PC-9 (cell line): ENCODE measurements at regions not wholly inside any gene's neighbourhood (a gene's known extent, or its start where the extent isn't known, plus 50 kb on each side); places are given as distances from the start of the nearest gene placed in this dataset.

Source experiments
- BruUV-seq: library from RNA; stranded (reverse); fragments of 400-500 nt; replicated peaks from 2 replicates; lab custom pipeline; 2021; lab: Mats Ljungman, UMichigan
- CTCF ChIA-PET: fragments of 300-600 bp; sonication (Branson Sonifier 250); formaldehyde crosslinking; loops from one replicate; lab custom pipeline; 2022; ENCODE audit warnings: antibody characterized with exemption; lab: Charles Lee
- POLR2A ChIA-PET: fragments of 300-600 bp; sonication (Branson Sonifier 250); formaldehyde crosslinking; loops from one replicate; lab custom pipeline; 2022; ENCODE audit warnings: antibody characterized with exemption; ENCODE audit not compliant: unreplicated experiment; lab: Charles Lee
- DNase-seq, 2 experiments: peaks; one replicate each; pipeline versions ENCODE4 v3.0.0 to v3.0.0-alpha.2; 2015 to 2022; ENCODE audit warnings: mixed read lengths in 1 of 2
- H2AFZ ChIP-seq: fragments of 200-600 bp; sonication (generic); 2 replicates; pipeline ENCODE4 v1.8.1; 2017; ENCODE audit warnings: antibody characterized with exemption
- H3F3A ChIP-seq: fragments of 200-600 bp; sonication (generic); 2 replicates; pipeline ENCODE4 v1.8.1; 2017; ENCODE audit warnings: antibody characterized with exemption, mild to moderate bottlenecking, low read depth; ENCODE audit not compliant: insufficient read depth
- H3K27ac ChIP-seq: fragments of 200-600 bp; sonication (generic); 2 replicates; pipeline ENCODE4 v1.6.1; 2016; ENCODE audit warnings: mixed run types
- H3K27me3 ChIP-seq: fragments of 200-600 bp; sonication (generic); 2 replicates; pipeline ENCODE4 v1.6.1; 2016; ENCODE audit warnings: low read depth, mixed run types; ENCODE audit not compliant: insufficient read depth
- H3K36me3 ChIP-seq: fragments of 200-600 bp; sonication (generic); 2 replicates; pipeline ENCODE4 v1.6.1; 2016; ENCODE audit warnings: low read depth, mixed run types
- H3K4me1 ChIP-seq: fragments of 200-600 bp; sonication (generic); replicated peaks from 2 replicates; pipeline ENCODE4 v1.6.1; 2016; ENCODE audit warnings: mixed run types; ENCODE audit not compliant: insufficient read depth
- H3K4me2 ChIP-seq: fragments of 200-600 bp; sonication (generic); 2 replicates; pipeline ENCODE4 v1.6.1; 2017; ENCODE audit warnings: mixed run types
- H3K4me3 ChIP-seq: fragments of 200-600 bp; sonication (generic); 2 replicates; pipeline ENCODE4 v1.6.1; 2016; ENCODE audit warnings: mixed run types
- H3K79me2 ChIP-seq: fragments of 200-600 bp; sonication (generic); 2 replicates; pipeline ENCODE4 v1.6.1; 2017; ENCODE audit warnings: low read depth, mixed run types
- H3K9me2 ChIP-seq: fragments of 200-600 bp; sonication (generic); 2 replicates; pipeline ENCODE4 v1.8.1; 2017; ENCODE audit warnings: mild to moderate bottlenecking; ENCODE audit not compliant: insufficient read depth
- H3K9me3 ChIP-seq: fragments of 200-600 bp; sonication (generic); 2 replicates; pipeline ENCODE4 v1.8.1; 2016; ENCODE audit warnings: low read depth; ENCODE audit not compliant: insufficient read depth
- H4K20me1 ChIP-seq: fragments of 200-600 bp; sonication (generic); 2 replicates; pipeline ENCODE4 v1.8.1; 2017; ENCODE audit not compliant: insufficient read depth
- EZH2 ChIP-seq: fragments of 200-600 bp; sonication (generic); IDR thresholded peaks from 2 replicates; pipeline ENCODE4 v1.8.0; 2017; ENCODE audit warnings: antibody characterized with exemption, low read depth
- intact Hi-C: fragments of 100-400 bp; cut with micrococcal nuclease; formaldehyde crosslinking; loops from one replicate; pipeline ENCODE4 v1.10.0; 2022; ENCODE audit not compliant: unreplicated experiment
- TF ChIP-seq, protein P1 (sequence below): fragments of 200-600 bp; sonication (generic); conservative IDR thresholded peaks from 2 replicates; pipeline ENCODE4 v1.6.1; 2017; ENCODE audit warnings: mixed run types, antibody characterized with exemption, mild to moderate bottlenecking, moderate library complexity

DNA sequence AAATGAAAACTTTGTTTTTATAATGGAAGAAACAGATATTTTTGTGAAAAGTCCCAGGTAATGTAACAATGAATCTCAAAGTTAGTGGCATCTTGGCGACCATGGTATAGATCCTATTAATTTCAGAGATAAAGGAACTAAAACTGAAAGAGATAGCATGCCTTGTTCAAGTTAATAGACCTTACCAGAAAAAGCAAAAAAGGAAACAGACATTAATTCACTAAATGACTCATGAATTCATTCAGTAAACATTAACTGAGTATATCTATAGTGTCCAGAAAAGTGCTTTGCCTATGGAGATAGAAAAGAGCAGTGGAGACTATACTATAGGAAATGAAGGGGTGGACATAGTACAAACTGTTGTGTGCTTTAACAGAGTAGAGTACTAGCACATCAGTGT lies 763.3 kb downstream of the TRIB2 start:
- Histone ChIP-seq H3F3A (no peaks in the 10 kb centered on the region), H3K27me3 (no peaks in the 10 kb centered on the region), H3K4me1 (no peaks in the 10 kb centered on the region), H3K36me3 (no peaks in the 10 kb centered on the region), H3K4me2 (no peak overlapping the region), H4K20me1 (no peaks in the 10 kb centered on the region), H3K79me2 (no peaks in the 10 kb centered on the region), H2AFZ (no peak overlapping the region), H3K9me2 (no peaks in the 10 kb centered on the region), H3K4me3 (no peak overlapping the region), H3K9me3 (no peaks in the 10 kb centered on the region), H3K27ac (no peak overlapping the region)
- TF ChIP-seq EZH2 = no peak
- TF ChIP-seq, protein P1, sequence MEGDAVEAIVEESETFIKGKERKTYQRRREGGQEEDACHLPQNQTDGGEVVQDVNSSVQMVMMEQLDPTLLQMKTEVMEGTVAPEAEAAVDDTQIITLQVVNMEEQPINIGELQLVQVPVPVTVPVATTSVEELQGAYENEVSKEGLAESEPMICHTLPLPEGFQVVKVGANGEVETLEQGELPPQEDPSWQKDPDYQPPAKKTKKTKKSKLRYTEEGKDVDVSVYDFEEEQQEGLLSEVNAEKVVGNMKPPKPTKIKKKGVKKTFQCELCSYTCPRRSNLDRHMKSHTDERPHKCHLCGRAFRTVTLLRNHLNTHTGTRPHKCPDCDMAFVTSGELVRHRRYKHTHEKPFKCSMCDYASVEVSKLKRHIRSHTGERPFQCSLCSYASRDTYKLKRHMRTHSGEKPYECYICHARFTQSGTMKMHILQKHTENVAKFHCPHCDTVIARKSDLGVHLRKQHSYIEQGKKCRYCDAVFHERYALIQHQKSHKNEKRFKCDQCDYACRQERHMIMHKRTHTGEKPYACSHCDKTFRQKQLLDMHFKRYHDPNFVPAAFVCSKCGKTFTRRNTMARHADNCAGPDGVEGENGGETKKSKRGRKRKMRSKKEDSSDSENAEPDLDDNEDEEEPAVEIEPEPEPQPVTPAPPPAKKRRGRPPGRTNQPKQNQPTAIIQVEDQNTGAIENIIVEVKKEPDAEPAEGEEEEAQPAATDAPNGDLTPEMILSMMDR = no peak
- BruUV-seq = no TSS peak
- no peak for DNase-seq
- CTCF ChIA-PET = no interaction called here
- POLR2A ChIA-PET = no interaction called here
- intact Hi-C loops = no loop called here

DNA sequence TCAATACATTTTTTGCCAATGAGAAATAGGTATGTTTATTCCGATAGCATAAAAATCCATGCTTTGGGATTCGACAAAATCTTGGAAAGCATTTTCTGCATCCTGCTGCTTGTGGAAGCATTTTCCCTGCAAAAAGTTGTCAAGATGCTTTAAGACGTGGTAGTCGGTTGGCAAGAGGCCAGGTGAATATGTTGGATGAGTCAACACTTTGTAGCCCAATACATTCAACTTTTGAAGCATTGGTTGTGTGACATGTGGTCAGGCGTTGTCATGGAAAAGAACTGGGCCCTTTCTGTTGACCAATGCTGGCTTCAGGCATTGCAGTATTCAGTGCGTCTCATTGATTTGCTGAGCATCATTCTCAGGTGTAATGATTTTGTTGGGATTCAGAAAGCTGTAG lies 764.5 kb downstream of the TRIB2 start:
- no peaks in the 10 kb centered on the region for H3K4me1 ChIP-seq
- no peaks in the 10 kb centered on the region for H3K36me3 ChIP-seq
- intact Hi-C loops = no loop called here
- H4K20me1 ChIP-seq = no peaks in the 10 kb centered on the region
- ChIA-PET POLR2A (no interaction called here), CTCF (no interaction called here)
- BruUV-seq = no TSS peak
- TF ChIP-seq EZH2 = no peak
- no peak overlapping the region for H2AFZ ChIP-seq
- no peak overlapping the region for H3K4me2 ChIP-seq
- no peak overlapping the region for H3K27ac ChIP-seq
- DNase-seq = no peak
- H3F3A ChIP-seq = no peaks in the 10 kb centered on the region
- no peaks in the 10 kb centered on the region for H3K79me2 ChIP-seq
- no peaks in the 10 kb centered on the region for H3K27me3 ChIP-seq
- H3K4me3 ChIP-seq = no peak overlapping the region
- no peaks in the 10 kb centered on the region for H3K9me3 ChIP-seq
- H3K9me2 ChIP-seq = no peaks in the 10 kb centered on the region

DNA sequence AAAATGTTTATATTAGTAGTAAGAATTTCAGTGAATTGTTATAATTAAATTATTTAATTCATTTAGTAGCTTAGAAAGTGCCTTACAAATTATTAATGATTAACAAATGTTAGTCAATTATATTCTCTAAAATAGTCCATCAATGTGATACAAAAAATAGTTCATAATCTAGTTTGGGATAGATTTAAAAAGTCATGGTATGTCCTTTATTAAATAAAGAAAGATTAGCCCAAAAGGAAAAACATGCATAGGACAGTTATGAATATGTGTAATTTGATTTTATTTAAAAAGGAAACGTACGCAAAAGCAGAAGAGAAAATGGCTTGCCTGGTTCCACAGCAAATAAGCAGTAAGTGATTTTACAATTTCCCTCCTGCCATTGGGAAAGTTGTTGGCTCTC lies 768.5 kb downstream of the TRIB2 start:
- H4K20me1 ChIP-seq = no peaks in the 10 kb centered on the region
- H3K79me2 ChIP-seq = no peaks in the 10 kb centered on the region
- ChIA-PET CTCF (no interaction called here), POLR2A (no interaction called here)
- BruUV-seq = no TSS peak
- no peak overlapping the region for H3K4me3 ChIP-seq
- H3K27me3 ChIP-seq = no peaks in the 10 kb centered on the region
- intact Hi-C loops = no loop called here
- H3K9me3 ChIP-seq = no peaks in the 10 kb centered on the region; the same call in 1 of the 2 replicates
- H3F3A ChIP-seq = no peaks in the 10 kb centered on the region
- H3K4me2 ChIP-seq = no peak overlapping the region
- DNase-seq = no peak
- no peaks in the 10 kb centered on the region for H3K9me2 ChIP-seq
- TF ChIP-seq EZH2 = no peak
- TF ChIP-seq, protein P1 = no peak
- no peak overlapping the region for H3K27ac ChIP-seq
- no peak overlapping the region for H2AFZ ChIP-seq
- H3K36me3 ChIP-seq = no peaks in the 10 kb centered on the region
- H3K4me1 ChIP-seq = no peaks in the 10 kb centered on the region

- Histone ChIP-seq H2AFZ (no peak overlapping the region), H3K4me2 (no peak overlapping the region), H3K9me2 (no peaks in the 10 kb centered on the region), H3F3A (no peaks in the 10 kb centered on the region), H3K36me3 (no peaks in the 10 kb centered on the region), H3K4me1 (no peaks in the 10 kb centered on the region), H3K27ac (no peak overlapping the region), H4K20me1 (no peaks in the 10 kb centered on the region), H3K79me2 (no peaks in the 10 kb centered on the region), H3K4me3 (no peak overlapping the region), H3K27me3 (no peaks in the 10 kb centered on the region), H3K9me3 (no peaks in the 10 kb centered on the region; the same call in 1 of the 2 replicates)
- DNase-seq = no peak
- TF ChIP-seq, protein P1 = no peak
- TF ChIP-seq EZH2 = no peak
- ChIA-PET CTCF (no interaction called here), POLR2A (no interaction called here)
- intact Hi-C loops = no loop called here
- BruUV-seq = no TSS peak
Measured at GRCh38 chr2:13488965-13489364, 772.2 kb downstream of the TRIB2 start.
